Endothelial cell of umbilical vein (primary cell): ENCODE measurements at regions not wholly inside any gene's neighbourhood (a gene's known extent, or its start where the extent isn't known, plus 50 kb on each side); places are given as distances from the start of the nearest gene placed in this dataset.

ENCODE experiments used
- EZH2 ChIP-seq: IDR thresholded peaks from 2 replicates; pipeline ENCODE4 v1.6.1; 2012; ENCODE audit warnings: borderline replicate concordance, low read depth, mild to moderate bottlenecking, moderate library complexity, low read length, inconsistent platforms; ENCODE audit not compliant: severe bottlenecking
- GATA2 ChIP-seq: IDR thresholded peaks from 2 replicates; pipeline ENCODE4 v1.7.0; 2011; ENCODE audit warnings: low read depth, mild to moderate bottlenecking, moderate library complexity, mixed read lengths, low read length; ENCODE audit not compliant: insufficient read length, insufficient read depth
- JUN ChIP-seq: IDR thresholded peaks from 2 replicates; pipeline ENCODE4 v1.6.1; 2011; ENCODE audit warnings: borderline replicate concordance, low read depth; ENCODE audit not compliant: insufficient read length, insufficient read depth
- POLR2A ChIP-seq: IDR thresholded peaks from 2 replicates; pipeline ENCODE4 v1.6.1; 2012; ENCODE audit warnings: low read depth, mild to moderate bottlenecking, control low read depth, low read length
- POLR2AphosphoS5 ChIP-seq: IDR thresholded peaks from 2 replicates; pipeline ENCODE4 v1.6.1; 2012; ENCODE audit warnings: low read depth, mild to moderate bottlenecking, control low read depth, low read length, moderate library complexity; ENCODE audit not compliant: insufficient read depth
- TF ChIP-seq, protein P1 (sequence below), 2 donors: IDR thresholded peaks; 1 replicate in 1 of 2; 2 replicates in 1 of 2; pipeline ENCODE4 v1.5.1; 2011; ENCODE audit warnings: low read length in 2 of 2, mild to moderate bottlenecking in 2 of 2, moderate library complexity in 2 of 2, control low read depth in 1 of 2, inconsistent platforms in 1 of 2, low read depth in 1 of 2; ENCODE audit not compliant: insufficient read depth in 1 of 2; ENCODE audit errors: extremely low read depth in 1 of 2

DNA sequence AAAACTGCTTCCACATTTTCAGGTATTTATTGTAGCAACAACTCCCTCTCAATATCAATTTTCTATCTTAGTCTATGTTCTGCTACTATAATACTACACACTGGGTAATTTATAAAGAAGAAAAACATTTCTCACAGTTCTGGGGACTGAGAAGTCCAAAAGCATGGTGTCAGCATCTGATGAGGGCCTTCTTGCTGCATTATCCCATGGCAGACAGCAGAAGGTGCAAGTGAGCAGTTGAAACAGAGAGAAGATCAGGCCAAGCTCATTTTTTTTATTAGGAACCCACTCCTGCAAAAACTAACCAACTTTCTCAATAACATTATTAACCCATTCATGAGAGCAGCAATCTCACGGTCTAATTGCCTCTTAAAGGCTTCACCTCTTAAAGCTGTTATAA, 376.0 kb downstream of the RAB28 start:
- no peak for TF ChIP-seq GATA2
- TF ChIP-seq, protein P1, sequence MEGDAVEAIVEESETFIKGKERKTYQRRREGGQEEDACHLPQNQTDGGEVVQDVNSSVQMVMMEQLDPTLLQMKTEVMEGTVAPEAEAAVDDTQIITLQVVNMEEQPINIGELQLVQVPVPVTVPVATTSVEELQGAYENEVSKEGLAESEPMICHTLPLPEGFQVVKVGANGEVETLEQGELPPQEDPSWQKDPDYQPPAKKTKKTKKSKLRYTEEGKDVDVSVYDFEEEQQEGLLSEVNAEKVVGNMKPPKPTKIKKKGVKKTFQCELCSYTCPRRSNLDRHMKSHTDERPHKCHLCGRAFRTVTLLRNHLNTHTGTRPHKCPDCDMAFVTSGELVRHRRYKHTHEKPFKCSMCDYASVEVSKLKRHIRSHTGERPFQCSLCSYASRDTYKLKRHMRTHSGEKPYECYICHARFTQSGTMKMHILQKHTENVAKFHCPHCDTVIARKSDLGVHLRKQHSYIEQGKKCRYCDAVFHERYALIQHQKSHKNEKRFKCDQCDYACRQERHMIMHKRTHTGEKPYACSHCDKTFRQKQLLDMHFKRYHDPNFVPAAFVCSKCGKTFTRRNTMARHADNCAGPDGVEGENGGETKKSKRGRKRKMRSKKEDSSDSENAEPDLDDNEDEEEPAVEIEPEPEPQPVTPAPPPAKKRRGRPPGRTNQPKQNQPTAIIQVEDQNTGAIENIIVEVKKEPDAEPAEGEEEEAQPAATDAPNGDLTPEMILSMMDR (IDR thresholded peaks at IDR 0.05; ENCODE audit: extremely low read depth in 1 of 2, insufficient read depth in 1 of 2, low read depth in 1 of 2, low read length in 2 of 2) = no peak
- no peak for TF ChIP-seq POLR2AphosphoS5
- no peak for TF ChIP-seq POLR2A
- TF ChIP-seq EZH2 = no peak
- TF ChIP-seq JUN = no peak
